ENCODE measurements at regions not wholly inside any gene's neighbourhood (a gene's known extent, or its start where the extent isn't known, plus 50 kb on each side); places are given as distances from the start of the nearest gene placed in this dataset.

- H3K27me3 ChIP-seq (ENCODE audit: insufficient read depth, low read length), result no peaks in the 10 kb centered on the region
- no peak overlapping the region for H3K4me3 ChIP-seq (ENCODE audit: low read length)
- no peaks in the 10 kb centered on the region for H3K9me3 ChIP-seq (ENCODE audit: low read depth, low read length)
- H3K4me1 ChIP-seq (ENCODE audit: insufficient read depth, low read length), result peaks cover 12% of the 10 kb centered on the region
These were observed 138.2 kb upstream of the LPAR1 start for GRCh38 chr9:111176511-111176910.

- H3K9me3 ChIP-seq (ENCODE audit: low read depth, low read length), result no peaks in the 10 kb centered on the region
- no peaks in the 10 kb centered on the region for H3K27me3 ChIP-seq (ENCODE audit: insufficient read depth, low read length)
- peaks cover 12% of the 10 kb centered on the region for H3K4me1 ChIP-seq (ENCODE audit: insufficient read depth, low read length)
- H3K4me3 ChIP-seq (ENCODE audit: low read length), result no peak overlapping the region
These were observed 137.1 kb upstream of the LPAR1 start for GRCh38 chr9:111175350-111175749.

GRCh38 chr9:111167341-111167740 lies 129.1 kb upstream of the LPAR1 start:
- Histone ChIP-seq H3K4me1 (ENCODE audit: insufficient read depth, low read length) (peaks cover 27% of the 10 kb centered on the region), H3K9me3 (ENCODE audit: low read depth, low read length) (peaks cover 5% of the 10 kb centered on the region), H3K4me3 (ENCODE audit: low read length) (no peak overlapping the region), H3K27me3 (ENCODE audit: insufficient read depth, low read length) (no peaks in the 10 kb centered on the region)

DNA sequence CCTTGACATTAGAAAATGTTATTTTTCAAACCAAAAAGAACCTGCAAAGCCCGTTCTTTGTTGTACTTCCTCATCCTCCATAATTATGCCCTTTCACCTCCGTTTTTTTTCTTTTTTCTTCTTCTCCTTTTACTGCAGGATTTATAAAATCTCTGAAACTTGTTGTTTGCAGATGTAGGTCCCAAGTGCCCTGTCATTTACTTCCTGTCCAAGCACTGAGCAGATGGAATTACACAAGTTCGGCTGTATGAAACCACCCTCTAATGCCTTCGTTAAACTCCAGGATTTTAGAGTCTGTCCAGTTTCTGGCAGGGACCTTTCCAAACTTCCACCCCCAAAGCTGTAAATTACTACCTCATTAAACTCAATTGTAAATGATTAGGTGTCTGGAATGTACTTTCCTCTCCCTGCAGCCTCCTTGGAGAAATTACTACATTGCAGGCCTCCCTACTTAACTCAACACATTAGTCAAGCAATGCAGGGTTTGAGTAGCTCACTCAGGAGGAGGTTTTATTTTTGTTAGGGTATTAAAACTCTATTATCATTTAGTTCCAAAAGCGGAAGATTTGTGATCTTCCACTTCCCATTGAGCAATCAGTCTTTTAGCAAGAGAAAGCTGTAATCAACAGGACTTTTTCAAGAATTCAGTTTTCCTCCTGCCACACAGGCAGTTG lies 125.6 kb upstream of the LPAR1 start:
- H3K4me3 ChIP-seq (ENCODE audit: low read length), result no peak overlapping the region
- H3K27me3 ChIP-seq (ENCODE audit: insufficient read depth, low read length), result no peaks in the 10 kb centered on the region
- peaks cover 5% of the 10 kb centered on the region for H3K9me3 ChIP-seq (ENCODE audit: low read depth, low read length)
- peaks cover 27% of the 10 kb centered on the region for H3K4me1 ChIP-seq (ENCODE audit: insufficient read depth, low read length)

DNA sequence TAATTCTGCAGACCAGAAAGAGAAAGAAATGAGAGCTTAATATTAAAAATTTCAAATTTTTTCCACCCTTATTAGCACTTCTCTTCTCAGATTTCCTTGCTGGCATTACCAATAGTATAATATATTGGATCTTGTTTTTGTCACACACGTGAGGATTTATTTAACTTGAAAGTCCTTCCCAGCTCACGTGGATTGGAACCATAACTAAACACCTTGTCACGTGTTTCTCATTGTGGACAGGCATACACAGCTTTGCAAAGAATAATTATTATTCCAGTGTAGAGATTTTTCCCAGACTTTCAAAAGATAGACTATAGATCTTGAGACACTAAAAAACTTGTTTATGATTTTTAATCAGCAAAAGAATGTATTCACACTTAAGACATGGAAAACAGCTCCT lies 123.8 kb upstream of the LPAR1 start:
- H3K4me1 ChIP-seq (ENCODE audit: insufficient read depth, low read length), result peaks cover 27% of the 10 kb centered on the region
- H3K4me3 ChIP-seq (ENCODE audit: low read length), result no peak overlapping the region

DNA sequence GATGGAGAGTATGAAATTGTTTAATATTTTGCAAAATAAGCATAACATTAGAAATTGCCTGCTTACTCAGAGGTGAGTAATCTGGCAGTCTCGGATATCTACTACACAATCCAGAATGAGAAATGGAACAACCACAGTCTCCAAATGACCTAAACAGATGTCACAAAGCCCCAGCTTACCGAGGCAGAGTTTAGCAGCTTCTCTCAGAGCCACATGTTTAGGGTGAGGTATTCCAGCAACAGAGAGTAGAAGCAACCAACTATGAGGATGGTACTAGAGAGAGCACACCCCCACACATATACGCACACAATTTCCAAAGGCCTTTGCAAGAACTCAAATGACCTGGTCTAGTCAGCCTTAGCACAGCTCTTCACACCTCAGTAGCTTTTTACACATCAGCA lies 122.7 kb upstream of the LPAR1 start:
- Histone ChIP-seq H3K4me1 (ENCODE audit: insufficient read depth, low read length) (peaks cover 27% of the 10 kb centered on the region), H3K4me3 (ENCODE audit: low read length) (no peak overlapping the region), H3K27me3 (ENCODE audit: insufficient read depth, low read length) (no peaks in the 10 kb centered on the region), H3K9me3 (ENCODE audit: low read depth, low read length) (no peaks in the 10 kb centered on the region)

More for the DNA sequence above, 123.8 kb upstream of the LPAR1 start:
- Histone ChIP-seq H3K27me3 (ENCODE audit: insufficient read depth, low read length) (no peaks in the 10 kb centered on the region), H3K9me3 (ENCODE audit: low read depth, low read length) (no peaks in the 10 kb centered on the region)

GRCh38 chr9:111158999-111159398 lies 120.7 kb upstream of the LPAR1 start:
- no peak overlapping the region for H3K4me3 ChIP-seq (ENCODE audit: low read length)
- peaks cover 14% of the 10 kb centered on the region for H3K4me1 ChIP-seq (ENCODE audit: insufficient read depth, low read length)
- no peaks in the 10 kb centered on the region for H3K9me3 ChIP-seq (ENCODE audit: low read depth, low read length)
- no peaks in the 10 kb centered on the region for H3K27me3 ChIP-seq (ENCODE audit: insufficient read depth, low read length)

GRCh38 chr9:111158363-111158762 lies 120.1 kb upstream of the LPAR1 start:
- no peaks in the 10 kb centered on the region for H3K9me3 ChIP-seq (ENCODE audit: low read depth, low read length)
- no peaks in the 10 kb centered on the region for H3K27me3 ChIP-seq (ENCODE audit: insufficient read depth, low read length)
- H3K4me3 ChIP-seq (ENCODE audit: low read length), result no peak overlapping the region
- peaks cover 10% of the 10 kb centered on the region for H3K4me1 ChIP-seq (ENCODE audit: insufficient read depth, low read length)

DNA sequence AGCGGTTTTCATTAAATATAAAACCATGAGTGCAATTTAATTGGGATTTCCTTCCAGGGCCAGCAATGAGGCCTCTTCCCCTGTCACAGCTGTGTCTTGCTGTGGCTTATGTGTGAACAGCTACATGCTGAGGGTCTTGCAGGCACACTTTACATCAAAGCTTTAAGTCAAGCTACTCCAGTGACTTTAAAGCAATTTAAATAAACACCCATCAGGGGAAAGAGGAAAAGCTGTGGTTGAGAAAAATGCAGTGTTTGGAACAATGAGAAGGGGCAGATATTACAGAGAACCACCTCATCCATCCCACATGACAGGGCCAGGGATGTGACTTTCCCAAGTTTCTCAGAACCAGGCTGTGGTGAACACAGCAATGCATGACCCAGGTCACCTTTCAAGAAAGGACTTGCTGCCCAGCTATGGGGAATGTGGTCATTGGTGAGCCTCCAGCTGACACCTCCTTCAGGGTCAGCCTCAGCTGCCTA lies 115.9 kb upstream of the LPAR1 start:
- Histone ChIP-seq H3K4me3 (ENCODE audit: low read length) (no peak overlapping the region), H3K9me3 (ENCODE audit: low read depth, low read length) (no peaks in the 10 kb centered on the region), H3K4me1 (ENCODE audit: insufficient read depth, low read length) (peaks cover 11% of the 10 kb centered on the region), H3K27me3 (ENCODE audit: insufficient read depth, low read length) (no peaks in the 10 kb centered on the region)

DNA sequence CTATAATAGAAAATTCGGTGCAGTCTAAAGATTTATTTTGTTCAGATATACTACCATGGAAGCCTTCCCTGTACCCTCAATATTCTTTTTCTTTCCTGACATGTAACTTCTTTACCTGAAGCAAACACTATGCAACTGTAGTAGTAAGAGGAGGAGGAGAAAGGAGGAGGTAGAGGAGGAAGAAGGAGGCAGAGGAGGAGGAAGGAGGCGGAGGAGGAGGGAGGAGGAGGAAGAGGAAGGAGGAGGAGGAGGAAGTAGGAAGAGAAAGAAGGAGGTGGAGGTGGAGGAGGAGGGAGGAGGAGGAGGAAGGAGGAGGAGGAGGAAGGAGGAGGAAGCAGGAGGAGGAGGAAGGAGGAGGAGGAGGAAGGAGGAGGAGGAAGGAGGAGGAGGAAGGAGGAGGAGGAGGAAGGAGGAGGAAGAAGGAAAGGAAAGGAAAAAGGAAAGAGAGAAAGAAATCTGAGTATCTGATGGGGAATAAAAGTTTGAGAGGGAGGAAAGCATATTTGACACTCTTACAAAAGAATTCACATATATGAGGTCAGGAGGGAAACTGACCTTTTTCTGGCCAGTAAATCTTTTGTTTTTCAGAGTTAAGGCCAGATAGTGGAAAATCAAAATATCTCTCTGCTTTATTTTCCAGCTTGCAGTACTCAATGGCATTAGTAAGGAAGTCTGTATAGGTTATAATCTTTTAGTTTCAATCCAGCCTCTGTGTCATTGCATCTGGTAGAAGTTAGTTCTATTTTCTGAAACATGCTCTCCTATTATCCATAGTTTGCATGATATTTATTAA lies 114.5 kb upstream of the LPAR1 start:
- Histone ChIP-seq H3K4me3 (ENCODE audit: low read length) (no peak overlapping the region), H3K9me3 (ENCODE audit: low read depth, low read length) (no peaks in the 10 kb centered on the region), H3K27me3 (ENCODE audit: insufficient read depth, low read length) (no peaks in the 10 kb centered on the region), H3K4me1 (ENCODE audit: insufficient read depth, low read length) (peaks cover 23% of the 10 kb centered on the region)

- H3K9me3 ChIP-seq (ENCODE audit: low read depth, low read length), result no peaks in the 10 kb centered on the region
- H3K4me3 ChIP-seq (ENCODE audit: low read length), result no peak overlapping the region
- peaks cover 23% of the 10 kb centered on the region for H3K4me1 ChIP-seq (ENCODE audit: insufficient read depth, low read length)
- no peaks in the 10 kb centered on the region for H3K27me3 ChIP-seq (ENCODE audit: insufficient read depth, low read length)
These were observed 113.3 kb upstream of the LPAR1 start for GRCh38 chr9:111151537-111151936.

- Histone ChIP-seq H3K4me1 (ENCODE audit: insufficient read depth, low read length) (peaks cover 23% of the 10 kb centered on the region), H3K4me3 (ENCODE audit: low read length) (no peak overlapping the region), H3K9me3 (ENCODE audit: low read depth, low read length) (no peaks in the 10 kb centered on the region), H3K27me3 (ENCODE audit: insufficient read depth, low read length) (no peaks in the 10 kb centered on the region)
These were observed 111.9 kb upstream of the LPAR1 start for GRCh38 chr9:111150181-111150580.

- Histone ChIP-seq H3K4me1 (ENCODE audit: insufficient read depth, low read length) (peaks cover 23% of the 10 kb centered on the region), H3K27me3 (ENCODE audit: insufficient read depth, low read length) (no peaks in the 10 kb centered on the region), H3K9me3 (ENCODE audit: low read depth, low read length) (no peaks in the 10 kb centered on the region), H3K4me3 (ENCODE audit: low read length) (no peak overlapping the region)
These were observed 110.9 kb upstream of the LPAR1 start for GRCh38 chr9:111149018-111149759.

DNA sequence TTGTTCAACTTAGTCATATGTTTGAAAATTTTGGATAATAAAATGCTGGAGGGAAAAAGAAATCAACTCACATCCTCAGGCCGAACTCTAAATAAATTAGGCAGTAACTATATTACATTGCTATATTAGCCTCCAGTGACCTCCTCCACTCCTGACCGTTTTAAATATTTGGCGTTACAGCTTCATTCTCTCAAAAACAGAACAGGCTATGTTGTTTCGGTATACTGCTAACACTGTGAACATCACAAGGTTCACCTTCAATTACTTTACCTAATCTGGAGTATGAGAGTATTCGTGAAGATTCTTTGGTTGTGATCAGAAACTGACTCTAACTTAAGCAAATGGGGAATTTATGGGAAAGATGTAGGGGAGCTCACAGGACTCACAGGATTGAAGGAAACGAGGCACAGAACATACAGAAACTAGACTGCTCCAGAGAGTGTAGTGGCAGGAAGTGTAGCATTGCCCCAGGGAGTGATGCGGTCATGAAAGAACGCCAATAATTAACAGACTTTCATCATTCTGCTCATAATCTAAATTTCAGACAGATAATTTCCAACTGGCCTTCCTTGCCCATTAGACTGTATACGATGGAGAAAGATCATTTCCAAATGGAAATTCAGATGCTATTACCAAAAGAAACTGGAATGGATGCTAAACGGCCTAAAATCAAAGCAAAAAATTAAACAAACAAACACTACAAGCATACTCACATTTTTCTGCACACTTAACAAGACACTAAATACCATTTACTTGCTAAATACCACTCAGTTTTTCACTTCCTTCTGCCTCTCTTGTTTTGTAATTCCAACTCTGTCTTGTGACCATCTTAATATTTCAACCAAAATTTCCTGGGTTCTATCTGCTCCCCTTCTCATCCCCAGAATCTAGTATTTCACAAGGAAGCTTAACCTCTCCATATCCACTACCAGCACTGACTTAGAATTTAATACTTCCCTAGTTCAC lies 110.1 kb upstream of the LPAR1 start:
- no peaks in the 10 kb centered on the region for H3K9me3 ChIP-seq (ENCODE audit: low read depth, low read length)
- H3K4me3 ChIP-seq (ENCODE audit: low read length), result no peak overlapping the region
- H3K4me1 ChIP-seq (ENCODE audit: insufficient read depth, low read length), result peaks cover 23% of the 10 kb centered on the region
- no peaks in the 10 kb centered on the region for H3K27me3 ChIP-seq (ENCODE audit: insufficient read depth, low read length)

All from mononuclear cell (primary cell).